GM12878 (cell line): ENCODE measurements at regions not wholly inside any gene's neighbourhood (a gene's known extent, or its start where the extent isn't known, plus 50 kb on each side); places are given as distances from the start of the nearest gene placed in this dataset.
A peak's percentile ranks its signal among the peaks of the same experiment; 100 is the strongest.

Experiments
- ATAC-seq: fragments of 200-7000 bp; cut with Tn5 transposase; 3 replicates; pipeline ENCODE4 v1.9.1; 2020; ENCODE audit warnings: mild to moderate bottlenecking, moderate library complexity
- BruUV-seq: library from RNA; stranded (reverse); fragments of 400-500 nt; replicated peaks from 2 replicates; lab custom pipeline; 2021; lab: Mats Ljungman, UMichigan
- CTCF ChIA-PET: fragments of 300-600 bp; sonication (Branson Sonifier 250); formaldehyde crosslinking; extraction: SDS; loops from one replicate; lab custom pipeline; 2021; ENCODE audit warnings: inconsistent platforms; lab: Yijun Ruan, JAX
- POLR2A ChIA-PET: fragments of 350-600 bp; formaldehyde crosslinking; extraction: SDS; loops from one replicate; lab custom pipeline; 2021; ENCODE audit warnings: inconsistent platforms; lab: Charles Lee
- RAD21 ChIA-PET: fragments of 300-600 bp; sonication (Branson Sonifier 250); formaldehyde crosslinking; loops from one replicate; lab custom pipeline; 2023; ENCODE audit warnings: antibody characterized with exemption; ENCODE audit not compliant: unreplicated experiment; lab: Charles Lee
- SMC1A ChIA-PET: fragments of 300-600 bp; sonication (Branson Sonifier 250); formaldehyde crosslinking; loops from one replicate; lab custom pipeline; 2023; ENCODE audit not compliant: unreplicated experiment, uncharacterized antibody; lab: Charles Lee
- DNase-seq: peaks from one replicate; pipeline ENCODE4 v3.0.0-alpha.2; 2011; ENCODE audit warnings: low read depth, low spot score
- FAIRE-seq: peaks from 3 replicates; lab custom pipeline; 2011; peaks lifted over from hg19 to GRCh38; lab: Jason Lieb, UNC
- H2AFZ ChIP-seq: 2 replicates; pipeline ENCODE4 v1.6.0; 2011; ENCODE audit warnings: low read depth, low read length, control low read depth; ENCODE audit not compliant: control insufficient read depth
- H3K27ac ChIP-seq: 2 replicates; pipeline ENCODE4 v1.5.1; 2011; ENCODE audit warnings: control low read depth; ENCODE audit not compliant: control insufficient read depth, insufficient read depth
- H3K27me3 ChIP-seq, 2 experiments: replicated peaks in 1 of 2; 2 replicates each; pipeline versions ENCODE4 v1.6.0 to v1.6.1; 2011; ENCODE audit warnings: low read length in 1 of 2; ENCODE audit not compliant: control insufficient read depth in 2 of 2, insufficient read depth in 2 of 2
- H3K36me3 ChIP-seq, 2 experiments: 2 replicates each; pipeline ENCODE4 v1.5.1; 2011; ENCODE audit warnings: low read length in 1 of 2; ENCODE audit not compliant: control insufficient read depth in 2 of 2, insufficient read depth in 2 of 2
- H3K4me1 ChIP-seq: 2 replicates; pipeline ENCODE4 v1.6.1; 2011; ENCODE audit warnings: mild to moderate bottlenecking, low read length, moderate library complexity, mixed read lengths; ENCODE audit not compliant: control insufficient read depth, insufficient read depth
- H3K4me2 ChIP-seq: 2 replicates; pipeline ENCODE4 v1.6.0; 2011; ENCODE audit warnings: control low read depth; ENCODE audit not compliant: control insufficient read depth, insufficient read depth
- H3K4me3 ChIP-seq: fragments of 200-600 bp; sonication (generic); 2 replicates; pipeline ENCODE4 v1.5.1; 2016
- H3K79me2 ChIP-seq: 2 replicates; pipeline ENCODE4 v1.6.0; 2011; ENCODE audit warnings: low read length; ENCODE audit not compliant: control insufficient read depth, insufficient read depth
- H3K9ac ChIP-seq: 2 replicates; pipeline ENCODE4 v1.8.0; 2011; ENCODE audit warnings: low read length, control low read depth, mixed read lengths; ENCODE audit not compliant: control insufficient read depth, insufficient read depth
- H3K9me3 ChIP-seq: replicated peaks from 3 replicates; pipeline ENCODE4 v1.5.1; 2011; ENCODE audit warnings: mild to moderate bottlenecking, low read length; ENCODE audit not compliant: control insufficient read depth, insufficient read depth
- H4K20me1 ChIP-seq: 2 replicates; pipeline ENCODE4 v1.6.0; 2011; ENCODE audit not compliant: control insufficient read depth, insufficient read depth
- RAD51 ChIP-seq: fragments of 450-650 bp; IDR thresholded peaks from 2 replicates; pipeline ENCODE4 v1.6.1; 2016; ENCODE audit warnings: moderate library complexity, mild to moderate bottlenecking, inconsistent platforms
- STAT3 ChIP-seq: IDR thresholded peaks from 2 replicates; pipeline ENCODE4 v1.6.1; 2011; ENCODE audit warnings: low read depth, low read length, improper control_type of control experiment
- TCF3 ChIP-seq: IDR thresholded peaks from 2 replicates; pipeline ENCODE4 v1.6.1; 2012; ENCODE audit warnings: low read depth, mild to moderate bottlenecking, low read length, borderline replicate concordance; ENCODE audit not compliant: insufficient read depth
- WGBS: methylation state at CpG from one replicate; pipeline ENCODE4 v1.1.6; 2016; ENCODE audit warnings: low lambda C conversion rate; ENCODE audit not compliant: insufficient replicate concordance, insufficient coverage; ENCODE audit errors: missing lambda C conversion rate; 5-methylcytosine and 5-hydroxymethylcytosine counted together
- in situ Hi-C: fragments of 300-500 bp; cut with MboI; formaldehyde crosslinking; loops from 9 replicates; pipeline ENCODE4 v1.14.3; 2018; ENCODE audit warnings: mixed read lengths
- intact Hi-C: fragments of 100-400 bp; cut with micrococcal nuclease; formaldehyde crosslinking; loops from one replicate; pipeline ENCODE4 v1.14.2; 2022; ENCODE audit not compliant: unreplicated experiment
- TF ChIP-seq, protein P1 (sequence below): fragments of 450-650 bp; IDR thresholded peaks from 2 replicates; pipeline ENCODE4 v1.6.1; 2017; ENCODE audit warnings: low read depth, mild to moderate bottlenecking, moderate library complexity
- TF ChIP-seq, protein P2 (sequence below): IDR thresholded peaks from 2 replicates; pipeline ENCODE4 v1.6.1; 2011; ENCODE audit warnings: low read depth, mild to moderate bottlenecking, low read length, moderate library complexity, borderline replicate concordance; ENCODE audit errors: extremely low read depth
- TF ChIP-seq, protein P3 (sequence below): IDR thresholded peaks from 2 replicates; pipeline ENCODE4 v1.6.1; 2011; ENCODE audit warnings: borderline replicate concordance, low read depth, mild to moderate bottlenecking, moderate library complexity, mixed read lengths, low read length; ENCODE audit not compliant: insufficient read depth; ENCODE audit errors: extremely low read length

DNA sequence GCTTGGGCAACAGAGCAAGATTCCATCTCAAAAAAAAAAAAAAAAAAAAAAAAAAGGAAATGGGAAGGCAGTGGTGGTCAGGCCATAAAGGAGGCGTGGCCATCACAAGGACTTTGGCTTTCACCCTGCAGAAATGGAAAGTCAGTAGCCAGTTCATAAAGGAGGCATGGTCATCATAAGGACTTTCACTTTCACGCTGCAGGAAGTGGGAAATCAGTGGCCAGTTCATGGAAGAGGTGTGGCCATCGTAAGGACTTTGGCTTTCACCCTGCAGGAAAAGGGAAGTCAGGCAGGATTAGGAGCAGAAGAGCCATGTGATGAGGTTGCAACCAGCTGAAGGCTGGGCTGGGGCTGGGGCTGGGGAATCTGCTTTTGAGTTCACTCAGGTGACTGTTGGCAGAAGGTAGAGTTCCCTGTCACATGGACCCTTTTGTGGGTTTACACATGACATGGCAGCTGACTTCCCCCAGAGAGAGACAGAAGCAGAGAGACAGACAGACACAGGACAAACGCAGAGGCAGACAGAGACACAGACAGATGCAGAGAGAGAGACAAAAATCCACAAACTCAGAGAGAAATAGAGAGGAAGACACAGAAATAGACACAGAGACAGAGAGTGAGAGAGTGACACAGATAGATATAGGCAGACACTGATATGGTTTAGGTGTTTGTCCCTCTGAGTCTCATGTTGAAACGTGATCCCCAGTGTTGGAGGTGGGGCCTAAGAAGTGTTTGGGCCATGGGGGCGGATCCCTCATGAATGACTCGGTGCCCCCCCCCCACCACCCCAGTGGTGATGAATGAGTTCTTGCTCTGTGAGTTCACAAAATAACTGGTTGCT, 263.9 kb upstream of the KAZN start:
- no peaks in the 10 kb centered on the region for H4K20me1 ChIP-seq
- intact Hi-C loops: no loop called here
- no peak overlapping the region for H3K27ac ChIP-seq
- POLR2A ChIA-PET: no interaction called here
- H3K9ac ChIP-seq: no peak overlapping the region
- ATAC-seq (no peak), DNase-seq (no peak), FAIRE-seq (no peak)
- H3K36me3 ChIP-seq: no peaks in the 10 kb centered on the region
- no peaks in the 10 kb centered on the region for H3K4me1 ChIP-seq
- CTCF ChIA-PET: no interaction called here
- RAD21 ChIA-PET: no interaction called here
- H3K4me2 ChIP-seq: no peak overlapping the region
- H3K27me3 ChIP-seq: no peaks in the 10 kb centered on the region
- 11% methylated on average over 7 of the region's 7 CpGs for WGBS
- H3K9me3 ChIP-seq: no peaks in the 10 kb centered on the region
- TF ChIP-seq RAD51 (peak; percentile 38; the same call in 1 of the 2 replicates), STAT3 (no peak)
- TF ChIP-seq, protein P1, sequence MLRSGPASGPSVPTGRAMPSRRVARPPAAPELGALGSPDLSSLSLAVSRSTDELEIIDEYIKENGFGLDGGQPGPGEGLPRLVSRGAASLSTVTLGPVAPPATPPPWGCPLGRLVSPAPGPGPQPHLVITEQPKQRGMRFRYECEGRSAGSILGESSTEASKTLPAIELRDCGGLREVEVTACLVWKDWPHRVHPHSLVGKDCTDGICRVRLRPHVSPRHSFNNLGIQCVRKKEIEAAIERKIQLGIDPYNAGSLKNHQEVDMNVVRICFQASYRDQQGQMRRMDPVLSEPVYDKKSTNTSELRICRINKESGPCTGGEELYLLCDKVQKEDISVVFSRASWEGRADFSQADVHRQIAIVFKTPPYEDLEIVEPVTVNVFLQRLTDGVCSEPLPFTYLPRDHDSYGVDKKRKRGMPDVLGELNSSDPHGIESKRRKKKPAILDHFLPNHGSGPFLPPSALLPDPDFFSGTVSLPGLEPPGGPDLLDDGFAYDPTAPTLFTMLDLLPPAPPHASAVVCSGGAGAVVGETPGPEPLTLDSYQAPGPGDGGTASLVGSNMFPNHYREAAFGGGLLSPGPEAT: no peak
- TF ChIP-seq, protein P2, sequence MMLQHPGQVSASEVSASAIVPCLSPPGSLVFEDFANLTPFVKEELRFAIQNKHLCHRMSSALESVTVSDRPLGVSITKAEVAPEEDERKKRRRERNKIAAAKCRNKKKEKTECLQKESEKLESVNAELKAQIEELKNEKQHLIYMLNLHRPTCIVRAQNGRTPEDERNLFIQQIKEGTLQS: no peak
- in situ Hi-C loops: no loop called here
- H3K79me2 ChIP-seq: no peaks in the 10 kb centered on the region
- no peak overlapping the region for H2AFZ ChIP-seq
- no peak overlapping the region for H3K4me3 ChIP-seq
- SMC1A ChIA-PET: no interaction called here
- BruUV-seq: no TSS peak

DNA sequence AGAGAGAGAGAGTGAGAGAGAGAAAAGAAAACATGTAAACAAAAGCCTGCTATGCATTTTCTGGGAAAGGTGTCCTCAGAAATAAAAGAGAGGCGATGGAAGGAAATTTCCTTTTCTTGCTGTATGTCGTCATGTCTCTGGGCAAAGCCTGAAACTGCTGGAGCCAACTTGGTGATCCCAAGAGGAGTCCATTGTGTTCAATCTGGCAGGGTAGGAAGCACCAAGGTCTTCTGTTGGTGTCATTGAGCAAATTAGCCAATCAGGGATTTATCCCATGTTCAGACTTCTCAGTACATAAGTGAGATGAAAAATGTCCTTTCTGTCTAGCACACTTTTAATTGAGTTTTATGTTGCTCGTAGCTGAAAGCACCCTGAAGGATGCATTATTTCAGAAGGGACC, 260.0 kb upstream of the KAZN start:
- H3K27ac ChIP-seq: no peak overlapping the region
- BruUV-seq: no TSS peak
- H3K27me3 ChIP-seq: no peaks in the 10 kb centered on the region
- no peak overlapping the region for H3K4me3 ChIP-seq
- no peak overlapping the region for H3K9ac ChIP-seq
- FAIRE-seq (no peak), DNase-seq (no peak)
- SMC1A ChIA-PET: no interaction called here
- in situ Hi-C loops: no loop called here
- H3K79me2 ChIP-seq: no peaks in the 10 kb centered on the region
- POLR2A ChIA-PET: no interaction called here
- TF ChIP-seq, protein P3, sequence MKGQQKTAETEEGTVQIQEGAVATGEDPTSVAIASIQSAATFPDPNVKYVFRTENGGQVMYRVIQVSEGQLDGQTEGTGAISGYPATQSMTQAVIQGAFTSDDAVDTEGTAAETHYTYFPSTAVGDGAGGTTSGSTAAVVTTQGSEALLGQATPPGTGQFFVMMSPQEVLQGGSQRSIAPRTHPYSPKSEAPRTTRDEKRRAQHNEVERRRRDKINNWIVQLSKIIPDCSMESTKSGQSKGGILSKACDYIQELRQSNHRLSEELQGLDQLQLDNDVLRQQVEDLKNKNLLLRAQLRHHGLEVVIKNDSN: no peak
- TF ChIP-seq TCF3: no peak
- TF ChIP-seq, all 136 proteins: peak for 0
- 7% methylated on average over 3 of the region's 3 CpGs for WGBS
- no peak overlapping the region for H2AFZ ChIP-seq
- H3K4me1 ChIP-seq: no peaks in the 10 kb centered on the region
- RAD21 ChIA-PET: no interaction called here
- no peak overlapping the region for H3K4me2 ChIP-seq
- intact Hi-C loops: no loop called here
- no peaks in the 10 kb centered on the region for H3K36me3 ChIP-seq
- no peaks in the 10 kb centered on the region for H4K20me1 ChIP-seq
- CTCF ChIA-PET: no interaction called here
- no peak for ATAC-seq
- no peaks in the 10 kb centered on the region for H3K9me3 ChIP-seq
